ENCODE measurements at regions not wholly inside any gene's neighbourhood (a gene's known extent, or its start where the extent isn't known, plus 50 kb on each side); places are given as distances from the start of the nearest gene placed in this dataset.

- TF ChIP-seq OSR1 (CRISPR knock-in tag; IDR thresholded peaks at IDR 0.05): no peak
- TF ChIP-seq ZFP30 (CRISPR knock-in tag; IDR thresholded peaks at IDR 0.05): no peak
- TF ChIP-seq PATZ1 (CRISPR knock-in tag; IDR thresholded peaks at IDR 0.05; ENCODE audit: borderline replicate concordance): no peak
- no peak for TF ChIP-seq CREB5 (CRISPR knock-in tag; IDR thresholded peaks at IDR 0.05; ENCODE audit: low read depth)
- no peak for TF ChIP-seq RARB (CRISPR knock-in tag; IDR thresholded peaks at IDR 0.05)
- no peak for TF ChIP-seq BACH2 (CRISPR knock-in tag; IDR thresholded peaks at IDR 0.05; ENCODE audit: borderline replicate concordance)
- TF ChIP-seq ZNF8 (CRISPR knock-in tag; IDR thresholded peaks at IDR 0.05): no peak
- no peak for TF ChIP-seq ISL1 (CRISPR knock-in tag; IDR thresholded peaks at IDR 0.05)
- TF ChIP-seq GLIS3 (CRISPR knock-in tag; IDR thresholded peaks at IDR 0.05): no peak
- TF ChIP-seq POU6F1 (CRISPR knock-in tag; IDR thresholded peaks at IDR 0.05; ENCODE audit: borderline replicate concordance, low read depth): no peak
- TF ChIP-seq ZFP3 (CRISPR knock-in tag; IDR thresholded peaks at IDR 0.05): no peak
- TF ChIP-seq SNAI2 (CRISPR knock-in tag; IDR thresholded peaks at IDR 0.05): no peak
- TF ChIP-seq CSRNP3 (CRISPR knock-in tag; IDR thresholded peaks at IDR 0.05): no peak
- TF ChIP-seq ZC3H10 (CRISPR knock-in tag; IDR thresholded peaks at IDR 0.05): no peak
Measured at GRCh38 chr11:127640561-127641451, 640.2 kb upstream of the KIRREL3 start.
